ENCODE measurements at regions not wholly inside any gene's neighbourhood (a gene's known extent, or its start where the extent isn't known, plus 50 kb on each side); places are given as distances from the start of the nearest gene placed in this dataset. TPM values are rescaled to one million over a fixed set of nuclear protein-coding genes. Genes with fewer than 3 reads are reported as not detected.

DNA sequence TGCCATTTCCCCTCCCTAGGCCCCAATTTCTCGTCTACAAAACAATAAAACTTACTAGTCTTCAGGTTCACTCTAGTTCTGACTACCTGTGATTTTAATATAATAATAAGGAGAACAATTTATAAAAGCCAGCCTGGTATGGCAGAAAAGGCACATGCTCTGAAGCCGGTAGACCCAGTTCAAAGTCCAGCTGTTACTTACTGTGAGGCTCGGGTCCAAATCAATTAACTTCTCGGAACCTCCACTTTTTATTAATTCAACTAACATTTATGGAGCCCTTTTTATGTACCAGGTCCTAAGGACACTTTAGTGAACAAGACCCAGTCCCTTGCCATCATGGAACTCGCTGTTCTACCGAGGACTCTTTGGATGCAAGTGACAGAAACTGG, 53.8 kb upstream of the SMAD3 start:
- ATAC-seq (ENCODE audit: low FRiP score), result no peak
- TF ChIP-seq, protein P1, sequence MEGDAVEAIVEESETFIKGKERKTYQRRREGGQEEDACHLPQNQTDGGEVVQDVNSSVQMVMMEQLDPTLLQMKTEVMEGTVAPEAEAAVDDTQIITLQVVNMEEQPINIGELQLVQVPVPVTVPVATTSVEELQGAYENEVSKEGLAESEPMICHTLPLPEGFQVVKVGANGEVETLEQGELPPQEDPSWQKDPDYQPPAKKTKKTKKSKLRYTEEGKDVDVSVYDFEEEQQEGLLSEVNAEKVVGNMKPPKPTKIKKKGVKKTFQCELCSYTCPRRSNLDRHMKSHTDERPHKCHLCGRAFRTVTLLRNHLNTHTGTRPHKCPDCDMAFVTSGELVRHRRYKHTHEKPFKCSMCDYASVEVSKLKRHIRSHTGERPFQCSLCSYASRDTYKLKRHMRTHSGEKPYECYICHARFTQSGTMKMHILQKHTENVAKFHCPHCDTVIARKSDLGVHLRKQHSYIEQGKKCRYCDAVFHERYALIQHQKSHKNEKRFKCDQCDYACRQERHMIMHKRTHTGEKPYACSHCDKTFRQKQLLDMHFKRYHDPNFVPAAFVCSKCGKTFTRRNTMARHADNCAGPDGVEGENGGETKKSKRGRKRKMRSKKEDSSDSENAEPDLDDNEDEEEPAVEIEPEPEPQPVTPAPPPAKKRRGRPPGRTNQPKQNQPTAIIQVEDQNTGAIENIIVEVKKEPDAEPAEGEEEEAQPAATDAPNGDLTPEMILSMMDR (IDR thresholded peaks at IDR 0.05), result no peak
- DNase-seq (ENCODE audit: low spot score), result no peak

DNA sequence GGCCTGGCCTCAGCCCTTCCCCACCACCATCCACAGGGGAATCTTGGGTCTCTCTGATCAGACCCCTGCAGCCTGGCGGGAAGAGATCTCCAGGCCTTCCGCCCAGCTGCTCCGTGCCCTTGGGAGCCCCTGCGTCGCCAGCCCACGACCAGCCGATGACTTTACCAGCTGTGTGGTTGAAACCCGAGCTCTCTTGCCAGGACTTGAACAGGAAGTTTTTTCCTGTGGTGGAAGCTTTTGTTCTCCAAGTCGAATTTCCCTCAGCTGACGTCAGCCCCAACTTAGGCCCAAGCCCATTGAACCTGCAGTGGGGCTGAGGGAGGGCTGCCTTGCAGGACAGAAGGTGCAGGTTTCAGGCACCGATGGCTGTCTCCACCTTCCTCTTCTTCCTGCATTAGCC, 51.7 kb upstream of the SMAD3 start:
- DNase-seq (ENCODE audit: low spot score) (no peak), ATAC-seq (ENCODE audit: low FRiP score) (no peak)
- TF ChIP-seq, protein P1 (IDR thresholded peaks at IDR 0.05), result no peak

Small RNA genes lying in the stretch of these regions (small RNA-seq; reads per million reads assigned to genes)
- not detected for gene HMGN2P47

All from omental fat pad (tissue), 3 donors.